HL-60 (cell line): ENCODE measurements at regions not wholly inside any gene's neighbourhood (a gene's known extent, or its start where the extent isn't known, plus 50 kb on each side); places are given as distances from the start of the nearest gene placed in this dataset.

Experiments
- GABPA ChIP-seq: IDR thresholded peaks from 2 replicates; pipeline ENCODE4 v1.6.1; 2012; ENCODE audit warnings: low read depth
- POLR2AphosphoS5 ChIP-seq: IDR thresholded peaks from 2 replicates; pipeline ENCODE4 v1.6.1; 2012; ENCODE audit warnings: low read depth
- TF ChIP-seq, protein P1 (sequence below): IDR thresholded peaks from one replicate; pipeline ENCODE4 v1.5.1; 2011; ENCODE audit warnings: low read length, control low read depth, inconsistent platforms; ENCODE audit not compliant: insufficient read depth

DNA sequence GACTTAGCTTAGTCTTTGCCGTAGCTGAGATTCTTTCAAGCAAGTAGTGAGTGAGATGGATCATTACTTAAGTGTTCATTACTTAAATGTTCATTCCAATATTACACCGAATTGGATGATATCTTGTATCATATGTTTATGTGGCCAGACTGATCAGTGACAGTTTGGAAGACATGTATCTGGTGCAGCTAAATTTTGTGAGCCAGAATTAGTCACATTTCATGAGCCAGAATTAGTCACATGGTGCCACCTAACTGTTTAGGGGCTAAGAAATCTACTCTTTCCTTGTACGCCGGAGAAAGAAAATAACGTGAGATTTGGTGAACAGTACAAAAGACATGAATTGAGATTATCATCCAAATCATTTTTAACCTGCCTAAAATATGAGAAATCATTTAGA, 355.6 kb downstream of the USP25 start:
- TF ChIP-seq, protein P1, sequence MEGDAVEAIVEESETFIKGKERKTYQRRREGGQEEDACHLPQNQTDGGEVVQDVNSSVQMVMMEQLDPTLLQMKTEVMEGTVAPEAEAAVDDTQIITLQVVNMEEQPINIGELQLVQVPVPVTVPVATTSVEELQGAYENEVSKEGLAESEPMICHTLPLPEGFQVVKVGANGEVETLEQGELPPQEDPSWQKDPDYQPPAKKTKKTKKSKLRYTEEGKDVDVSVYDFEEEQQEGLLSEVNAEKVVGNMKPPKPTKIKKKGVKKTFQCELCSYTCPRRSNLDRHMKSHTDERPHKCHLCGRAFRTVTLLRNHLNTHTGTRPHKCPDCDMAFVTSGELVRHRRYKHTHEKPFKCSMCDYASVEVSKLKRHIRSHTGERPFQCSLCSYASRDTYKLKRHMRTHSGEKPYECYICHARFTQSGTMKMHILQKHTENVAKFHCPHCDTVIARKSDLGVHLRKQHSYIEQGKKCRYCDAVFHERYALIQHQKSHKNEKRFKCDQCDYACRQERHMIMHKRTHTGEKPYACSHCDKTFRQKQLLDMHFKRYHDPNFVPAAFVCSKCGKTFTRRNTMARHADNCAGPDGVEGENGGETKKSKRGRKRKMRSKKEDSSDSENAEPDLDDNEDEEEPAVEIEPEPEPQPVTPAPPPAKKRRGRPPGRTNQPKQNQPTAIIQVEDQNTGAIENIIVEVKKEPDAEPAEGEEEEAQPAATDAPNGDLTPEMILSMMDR, result no peak
- no peak for TF ChIP-seq GABPA
- no peak for TF ChIP-seq POLR2AphosphoS5
